ENCODE measurements at regions not wholly inside any gene's neighbourhood (a gene's known extent, or its start where the extent isn't known, plus 50 kb on each side); places are given as distances from the start of the nearest gene placed in this dataset.

GRCh38 chr18:1014509-1014908 is 109.8 kb downstream of the ADCYAP1 start:
- DNase-seq (ENCODE audit: insufficient read length, low spot score, missing footprints), result no peak
- H2AFZ ChIP-seq (ENCODE audit: low read length), result no peak overlapping the region
- H3K27me3 ChIP-seq (ENCODE audit: insufficient read depth, low read length), result no peaks in the 10 kb centered on the region
- H3K4me1 ChIP-seq (ENCODE audit: insufficient read depth, low read length), result peaks cover 3% of the 10 kb centered on the region
- TF ChIP-seq, protein P1, sequence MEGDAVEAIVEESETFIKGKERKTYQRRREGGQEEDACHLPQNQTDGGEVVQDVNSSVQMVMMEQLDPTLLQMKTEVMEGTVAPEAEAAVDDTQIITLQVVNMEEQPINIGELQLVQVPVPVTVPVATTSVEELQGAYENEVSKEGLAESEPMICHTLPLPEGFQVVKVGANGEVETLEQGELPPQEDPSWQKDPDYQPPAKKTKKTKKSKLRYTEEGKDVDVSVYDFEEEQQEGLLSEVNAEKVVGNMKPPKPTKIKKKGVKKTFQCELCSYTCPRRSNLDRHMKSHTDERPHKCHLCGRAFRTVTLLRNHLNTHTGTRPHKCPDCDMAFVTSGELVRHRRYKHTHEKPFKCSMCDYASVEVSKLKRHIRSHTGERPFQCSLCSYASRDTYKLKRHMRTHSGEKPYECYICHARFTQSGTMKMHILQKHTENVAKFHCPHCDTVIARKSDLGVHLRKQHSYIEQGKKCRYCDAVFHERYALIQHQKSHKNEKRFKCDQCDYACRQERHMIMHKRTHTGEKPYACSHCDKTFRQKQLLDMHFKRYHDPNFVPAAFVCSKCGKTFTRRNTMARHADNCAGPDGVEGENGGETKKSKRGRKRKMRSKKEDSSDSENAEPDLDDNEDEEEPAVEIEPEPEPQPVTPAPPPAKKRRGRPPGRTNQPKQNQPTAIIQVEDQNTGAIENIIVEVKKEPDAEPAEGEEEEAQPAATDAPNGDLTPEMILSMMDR (IDR thresholded peaks at IDR 0.05; ENCODE audit: extremely low read depth, low read depth, low read length), result no peak
- H3K4me2 ChIP-seq (ENCODE audit: insufficient read depth, low read length), result no peak overlapping the region
- H3K79me2 ChIP-seq (ENCODE audit: insufficient read depth, low read length), result no peaks in the 10 kb centered on the region
- peaks cover 3% of the 10 kb centered on the region for H3K9me3 ChIP-seq (ENCODE audit: low read depth, low read length)
- no peaks in the 10 kb centered on the region for H3K36me3 ChIP-seq (ENCODE audit: insufficient read depth, low read length)
- no peaks in the 10 kb centered on the region for H4K20me1 ChIP-seq (ENCODE audit: insufficient read depth, low read length)
- H3K27ac ChIP-seq (ENCODE audit: low read depth, low read length), result no peak overlapping the region
- H3K4me3 ChIP-seq (ENCODE audit: insufficient read depth, low read length), result no peak overlapping the region

- Histone ChIP-seq H3K4me2 (ENCODE audit: insufficient read depth, low read length) (peak overlapping the region; percentile 18), H4K20me1 (ENCODE audit: insufficient read depth, low read length) (no peaks in the 10 kb centered on the region), H3K27me3 (ENCODE audit: insufficient read depth, low read length) (no peaks in the 10 kb centered on the region), H3K4me3 (ENCODE audit: insufficient read depth, low read length) (no peak overlapping the region), H3K9me3 (ENCODE audit: low read depth, low read length) (no peaks in the 10 kb centered on the region), H3K36me3 (ENCODE audit: insufficient read depth, low read length) (no peaks in the 10 kb centered on the region), H3K4me1 (ENCODE audit: insufficient read depth, low read length) (peaks cover 3% of the 10 kb centered on the region), H3K79me2 (ENCODE audit: insufficient read depth, low read length) (no peaks in the 10 kb centered on the region), H3K27ac (ENCODE audit: low read depth, low read length) (no peak overlapping the region), H2AFZ (ENCODE audit: low read length) (no peak overlapping the region)
- TF ChIP-seq, protein P1 (IDR thresholded peaks at IDR 0.05; ENCODE audit: extremely low read depth, low read depth, low read length), result no peak
- no peak for DNase-seq (ENCODE audit: insufficient read length, low spot score, missing footprints)
Measured at GRCh38 chr18:1014951-1015624, 110.4 kb downstream of the ADCYAP1 start.

DNA sequence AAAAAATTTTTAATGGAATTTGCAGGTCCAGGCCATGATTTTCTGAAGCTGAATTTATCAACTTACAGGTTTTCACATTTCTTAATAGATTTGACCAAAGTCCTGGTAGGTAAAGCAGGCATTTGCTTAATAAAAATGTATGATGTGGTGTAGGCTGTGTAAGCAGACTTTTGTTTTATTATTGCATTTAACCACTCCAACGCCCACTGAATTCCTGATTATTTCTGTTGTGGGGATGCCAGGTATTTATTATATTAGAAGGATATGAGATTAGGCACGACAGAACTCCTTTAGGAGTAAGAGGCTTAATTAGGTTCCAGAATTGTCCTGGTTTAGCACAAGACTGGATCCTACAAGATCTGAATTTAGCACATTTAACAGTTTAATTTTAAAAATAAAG is 111.1 kb downstream of the ADCYAP1 start:
- no peaks in the 10 kb centered on the region for H3K9me3 ChIP-seq (ENCODE audit: low read depth, low read length)
- peaks cover 3% of the 10 kb centered on the region for H3K4me1 ChIP-seq (ENCODE audit: insufficient read depth, low read length)
- DNase-seq (ENCODE audit: insufficient read length, low spot score, missing footprints), result no peak
- H3K27ac ChIP-seq (ENCODE audit: low read depth, low read length), result no peak overlapping the region
- H4K20me1 ChIP-seq (ENCODE audit: insufficient read depth, low read length), result no peaks in the 10 kb centered on the region
- no peaks in the 10 kb centered on the region for H3K27me3 ChIP-seq (ENCODE audit: insufficient read depth, low read length)
- TF ChIP-seq, protein P1 (IDR thresholded peaks at IDR 0.05; ENCODE audit: extremely low read depth, low read depth, low read length), result no peak
- no peak overlapping the region for H2AFZ ChIP-seq (ENCODE audit: low read length)
- H3K79me2 ChIP-seq (ENCODE audit: insufficient read depth, low read length), result no peaks in the 10 kb centered on the region
- H3K4me2 ChIP-seq (ENCODE audit: insufficient read depth, low read length), result no peak overlapping the region
- no peak overlapping the region for H3K4me3 ChIP-seq (ENCODE audit: insufficient read depth, low read length)
- H3K36me3 ChIP-seq (ENCODE audit: insufficient read depth, low read length), result no peaks in the 10 kb centered on the region

DNA sequence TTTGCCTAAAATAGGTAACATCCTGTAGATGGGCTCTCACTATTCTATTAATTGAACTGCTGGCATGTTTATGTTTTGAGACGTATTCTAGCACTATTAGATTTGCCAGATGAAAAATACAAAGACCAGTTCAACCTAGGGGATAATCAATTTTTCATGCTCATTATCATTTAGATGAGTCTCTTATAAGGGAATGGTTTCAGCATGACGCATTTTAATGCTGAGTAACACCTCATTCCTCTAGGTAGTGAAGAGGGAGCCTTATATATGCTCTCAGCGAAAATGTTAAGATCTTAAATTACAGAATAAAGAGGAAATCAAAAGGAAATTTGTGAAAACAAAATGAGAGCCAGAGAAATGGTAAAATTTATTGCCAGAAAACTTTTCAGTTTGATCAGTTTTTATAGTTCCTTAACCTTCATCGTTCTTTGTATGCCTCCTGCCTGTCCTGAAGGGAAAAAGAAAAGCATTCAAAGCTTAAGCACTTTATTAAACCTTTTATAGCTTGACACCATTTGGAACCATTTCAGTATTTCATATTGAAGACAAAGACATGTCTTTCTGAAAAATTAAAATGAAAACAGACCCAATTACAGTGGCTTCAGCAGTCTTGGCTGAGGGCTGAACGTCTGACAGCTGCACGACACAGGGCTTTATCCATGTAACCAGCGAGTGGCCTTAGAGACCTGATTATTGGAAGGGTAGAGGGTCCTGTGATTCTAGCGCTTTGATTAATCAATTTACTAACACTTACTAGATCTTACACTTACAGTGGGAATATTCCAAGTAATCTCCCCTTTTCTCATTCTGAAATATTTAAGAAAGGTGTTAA is 112.8 kb downstream of the ADCYAP1 start:
- H3K4me2 ChIP-seq (ENCODE audit: insufficient read depth, low read length), result no peak overlapping the region
- no peaks in the 10 kb centered on the region for H4K20me1 ChIP-seq (ENCODE audit: insufficient read depth, low read length)
- no peaks in the 10 kb centered on the region for H3K36me3 ChIP-seq (ENCODE audit: insufficient read depth, low read length)
- no peaks in the 10 kb centered on the region for H3K27me3 ChIP-seq (ENCODE audit: insufficient read depth, low read length)
- no peak overlapping the region for H3K27ac ChIP-seq (ENCODE audit: low read depth, low read length)
- no peaks in the 10 kb centered on the region for H3K79me2 ChIP-seq (ENCODE audit: insufficient read depth, low read length)
- TF ChIP-seq, protein P1 (IDR thresholded peaks at IDR 0.05; ENCODE audit: extremely low read depth, low read depth, low read length), result no peak
- H3K4me3 ChIP-seq (ENCODE audit: insufficient read depth, low read length), result no peak overlapping the region
- H3K4me1 ChIP-seq (ENCODE audit: insufficient read depth, low read length), result peaks cover 3% of the 10 kb centered on the region
- no peaks in the 10 kb centered on the region for H3K9me3 ChIP-seq (ENCODE audit: low read depth, low read length)
- no peak overlapping the region for H2AFZ ChIP-seq (ENCODE audit: low read length)
- no peak for DNase-seq (ENCODE audit: insufficient read length, low spot score, missing footprints)

All from osteoblast (primary cell).